ENCODE measurements at regions not wholly inside any gene's neighbourhood (a gene's known extent, or its start where the extent isn't known, plus 50 kb on each side); places are given as distances from the start of the nearest gene placed in this dataset.

GRCh38 chr9:118569148-118569547, 800.1 kb downstream of the BRINP1 start:
- H3K36me3 ChIP-seq, result no peaks in the 10 kb centered on the region
- TF ChIP-seq CTCF (IDR thresholded peaks at IDR 0.05; ENCODE audit: low read depth, low read length), result no peak
- no peak for DNase-seq
- no peak overlapping the region for H3K27ac ChIP-seq
- no peak overlapping the region for H3K4me3 ChIP-seq (ENCODE audit: low read depth, low read length)
- H3K27me3 ChIP-seq (ENCODE audit: insufficient read depth, low read depth, severe bottlenecking), result no peaks in the 10 kb centered on the region
- H3K9me3 ChIP-seq (ENCODE audit: severe bottlenecking), result no peaks in the 10 kb centered on the region

GRCh38 chr9:118570066-118570465, 799.2 kb downstream of the BRINP1 start:
- Histone ChIP-seq H3K9me3 (ENCODE audit: severe bottlenecking) (no peaks in the 10 kb centered on the region), H3K27ac (no peak overlapping the region), H3K36me3 (no peaks in the 10 kb centered on the region), H3K27me3 (ENCODE audit: insufficient read depth, low read depth, severe bottlenecking) (no peaks in the 10 kb centered on the region), H3K4me3 (ENCODE audit: low read depth, low read length) (no peak overlapping the region)
- no peak for DNase-seq
- no peak for TF ChIP-seq CTCF (IDR thresholded peaks at IDR 0.05; ENCODE audit: low read depth, low read length)

GRCh38 chr9:118575341-118576070, 793.7 kb downstream of the BRINP1 start:
- DNase-seq, result no peak
- Histone ChIP-seq H3K27ac (no peak overlapping the region), H3K36me3 (no peaks in the 10 kb centered on the region), H3K9me3 (ENCODE audit: severe bottlenecking) (no peaks in the 10 kb centered on the region), H3K27me3 (ENCODE audit: insufficient read depth, low read depth, severe bottlenecking) (no peaks in the 10 kb centered on the region), H3K4me3 (ENCODE audit: low read depth, low read length) (no peak overlapping the region)
- no peak for TF ChIP-seq CTCF (IDR thresholded peaks at IDR 0.05; ENCODE audit: low read depth, low read length)

GRCh38 chr9:118577121-118577520, 792.1 kb downstream of the BRINP1 start:
- no peak for TF ChIP-seq CTCF (IDR thresholded peaks at IDR 0.05; ENCODE audit: low read depth, low read length)

GRCh38 chr9:118578467-118578866, 790.8 kb downstream of the BRINP1 start:
- no peak overlapping the region for H3K27ac ChIP-seq
- H3K9me3 ChIP-seq (ENCODE audit: severe bottlenecking), result no peaks in the 10 kb centered on the region
- no peaks in the 10 kb centered on the region for H3K27me3 ChIP-seq (ENCODE audit: insufficient read depth, low read depth, severe bottlenecking)
- TF ChIP-seq CTCF (IDR thresholded peaks at IDR 0.05; ENCODE audit: low read depth, low read length), result no peak
- no peak overlapping the region for H3K4me3 ChIP-seq (ENCODE audit: low read depth, low read length)
- H3K36me3 ChIP-seq, result no peaks in the 10 kb centered on the region
- no peak for DNase-seq

More at GRCh38 chr9:118577121-118577520, 792.1 kb downstream of the BRINP1 start:
- no peaks in the 10 kb centered on the region for H3K27me3 ChIP-seq (ENCODE audit: insufficient read depth, low read depth, severe bottlenecking)
- H3K9me3 ChIP-seq (ENCODE audit: severe bottlenecking), result no peaks in the 10 kb centered on the region
- no peak for DNase-seq
- H3K36me3 ChIP-seq, result no peaks in the 10 kb centered on the region
- no peak overlapping the region for H3K27ac ChIP-seq
- H3K4me3 ChIP-seq (ENCODE audit: low read depth, low read length), result no peak overlapping the region

- Histone ChIP-seq H3K36me3 (no peaks in the 10 kb centered on the region), H3K9me3 (ENCODE audit: severe bottlenecking) (no peaks in the 10 kb centered on the region), H3K4me3 (ENCODE audit: low read depth, low read length) (no peak overlapping the region), H3K27me3 (ENCODE audit: insufficient read depth, low read depth, severe bottlenecking) (no peaks in the 10 kb centered on the region), H3K27ac (no peak overlapping the region)
- DNase-seq, result no peak
- TF ChIP-seq CTCF (IDR thresholded peaks at IDR 0.05; ENCODE audit: low read depth, low read length), result no peak
Observed at GRCh38 chr9:118583414-118583813, 785.8 kb downstream of the BRINP1 start.

All from WERI-Rb-1 (cell line).